NCI-H226 (cell line): ENCODE measurements at regions not wholly inside any gene's neighbourhood (a gene's known extent, or its start where the extent isn't known, plus 50 kb on each side); places are given as distances from the start of the nearest gene placed in this dataset.
A peak's percentile ranks its signal among the peaks of the same experiment; 100 is the strongest.

Experiments
- DNase-seq: peaks from one replicate; pipeline ENCODE4 v3.0.0-alpha.2; 2015

DNA sequence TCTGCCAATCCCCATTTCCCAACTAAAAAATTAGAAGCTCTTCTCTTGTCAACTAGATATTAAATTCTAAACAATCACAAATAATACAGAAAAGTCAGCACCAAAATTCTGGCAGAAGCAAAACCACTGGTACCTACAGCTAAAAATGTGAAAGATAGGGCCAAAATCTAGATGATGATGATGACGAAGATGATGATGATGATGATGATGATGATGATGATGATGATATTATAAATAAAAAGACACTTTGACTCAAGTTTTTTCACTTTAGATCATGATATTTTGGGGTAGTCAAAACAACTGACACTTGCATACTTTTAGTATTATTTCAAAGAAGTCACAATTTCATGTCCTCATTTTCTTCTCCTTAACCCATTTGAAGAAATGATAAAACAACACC is 470.1 kb upstream of the NR2F2 start:
- DNase-seq: no peak

GRCh38 chr15:95864467-95864886 is 466.0 kb upstream of the NR2F2 start:
- DNase-seq: no peak

- no peak for DNase-seq
These were observed 465.2 kb upstream of the NR2F2 start for GRCh38 chr15:95865330-95865739.

DNA sequence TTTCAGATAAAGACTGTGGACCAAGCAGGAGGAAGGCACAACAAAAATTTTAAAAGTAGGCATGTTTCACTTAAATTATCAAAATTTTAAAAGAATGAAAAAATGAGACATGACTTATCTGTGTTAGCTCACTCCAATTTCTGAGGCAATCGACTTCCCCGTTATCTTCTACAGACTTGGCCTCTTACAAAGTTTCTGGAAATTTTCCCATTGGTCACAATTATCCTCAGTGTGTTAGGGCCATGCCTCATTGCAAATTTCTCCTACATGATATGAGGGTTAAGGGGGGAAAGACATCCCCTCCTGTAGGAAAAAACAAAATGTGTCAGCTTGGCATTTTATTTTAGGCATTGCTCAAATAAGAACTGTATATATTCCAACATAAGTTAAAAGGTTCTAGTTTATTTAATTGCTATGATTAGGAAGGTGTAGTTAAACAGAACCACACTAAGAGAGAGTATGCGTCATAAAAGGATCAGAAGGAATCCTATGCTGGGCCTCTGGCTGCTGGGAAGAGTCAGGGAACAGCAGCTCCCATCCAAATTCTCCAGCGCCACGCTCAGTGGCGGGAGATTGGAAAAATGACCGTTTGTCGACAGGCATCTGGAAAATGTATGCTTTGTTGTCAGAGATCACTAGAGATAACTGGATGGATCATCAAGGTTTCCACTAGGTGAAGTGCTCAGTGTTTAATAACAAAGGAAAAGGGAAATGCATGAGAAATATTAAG is 463.6 kb upstream of the NR2F2 start:
- no peak for DNase-seq

DNA sequence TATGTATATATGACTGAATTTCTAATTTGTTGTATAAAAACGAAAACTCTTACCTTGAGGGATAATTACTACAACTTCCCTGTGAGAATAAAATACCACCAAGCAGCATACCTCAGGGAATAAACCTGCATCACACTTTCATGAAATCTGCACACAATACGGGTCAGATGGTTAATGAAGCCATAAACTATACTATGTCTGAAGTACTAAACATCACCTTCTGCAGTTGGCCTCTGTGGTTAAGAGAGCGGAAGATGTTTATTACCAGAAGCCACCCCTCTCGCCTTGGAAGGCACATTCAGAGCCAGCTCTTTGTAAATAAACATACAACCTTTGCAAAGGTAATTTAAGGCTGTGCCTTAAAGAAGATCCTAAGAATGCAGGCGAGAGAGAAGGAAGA is 462.1 kb upstream of the NR2F2 start:
- DNase-seq: no peak

DNA sequence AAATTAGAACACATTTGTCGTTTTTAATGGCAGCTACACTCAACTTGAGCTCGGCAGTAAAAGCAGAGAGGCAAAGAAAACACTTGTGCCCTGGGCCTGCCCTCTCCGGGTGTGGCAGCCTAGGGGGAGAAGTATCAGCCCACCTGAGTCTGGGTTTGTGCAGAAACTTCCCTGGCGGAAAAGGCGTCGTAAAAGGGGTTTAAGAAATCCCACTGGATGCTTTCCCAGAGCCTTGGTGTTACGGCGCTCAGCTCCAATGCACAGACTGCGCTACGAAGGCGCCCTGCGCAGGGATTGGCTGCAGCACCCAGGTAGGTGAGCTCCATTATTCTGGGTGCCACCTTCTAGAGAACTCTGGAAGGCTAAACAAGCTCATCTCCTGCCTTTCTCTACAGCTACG is 461.5 kb upstream of the NR2F2 start:
- no peak for DNase-seq

GRCh38 chr15:95869920-95870319 is 460.6 kb upstream of the NR2F2 start:
- DNase-seq: no peak

DNA sequence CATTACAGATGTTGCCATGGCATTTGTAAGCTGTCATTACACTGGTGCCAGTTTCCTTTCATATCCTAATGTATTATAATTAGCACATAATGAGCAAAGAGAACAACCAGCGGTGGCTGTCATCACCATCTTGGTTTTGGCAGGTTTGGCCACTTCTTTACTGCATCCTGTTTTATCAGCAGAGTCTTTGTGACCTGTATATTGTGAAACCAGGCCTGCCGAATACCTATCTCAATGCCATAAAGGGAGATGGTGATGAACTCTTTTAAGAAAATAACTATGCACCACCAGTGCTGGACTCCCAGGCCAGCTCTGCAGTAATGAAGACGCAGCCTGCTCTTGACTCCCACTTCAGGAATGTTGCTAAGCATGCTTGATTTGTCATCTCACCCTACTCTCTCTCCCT is 458.1 kb upstream of the NR2F2 start:
- peak; percentile 85 for DNase-seq

DNA sequence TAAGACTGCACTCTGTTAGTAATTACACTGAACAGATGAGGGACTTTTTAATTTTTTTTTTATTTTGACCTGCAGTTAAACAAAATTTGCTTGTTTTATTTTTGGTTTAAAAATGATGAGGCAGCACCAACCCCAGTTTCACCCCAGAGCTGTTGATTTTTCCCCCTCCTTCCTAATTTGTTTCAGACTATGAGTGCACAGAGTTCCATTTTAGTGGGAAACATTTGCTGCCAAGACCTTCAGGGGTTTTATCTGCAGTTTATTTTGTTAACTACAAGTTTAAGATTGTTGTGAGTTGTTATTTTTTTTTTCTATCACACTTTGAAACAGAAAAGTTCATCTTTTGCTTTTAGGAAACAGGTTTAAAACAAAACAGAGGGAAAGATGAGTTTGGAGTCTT is 455.9 kb upstream of the NR2F2 start:
- DNase-seq: no peak

DNA sequence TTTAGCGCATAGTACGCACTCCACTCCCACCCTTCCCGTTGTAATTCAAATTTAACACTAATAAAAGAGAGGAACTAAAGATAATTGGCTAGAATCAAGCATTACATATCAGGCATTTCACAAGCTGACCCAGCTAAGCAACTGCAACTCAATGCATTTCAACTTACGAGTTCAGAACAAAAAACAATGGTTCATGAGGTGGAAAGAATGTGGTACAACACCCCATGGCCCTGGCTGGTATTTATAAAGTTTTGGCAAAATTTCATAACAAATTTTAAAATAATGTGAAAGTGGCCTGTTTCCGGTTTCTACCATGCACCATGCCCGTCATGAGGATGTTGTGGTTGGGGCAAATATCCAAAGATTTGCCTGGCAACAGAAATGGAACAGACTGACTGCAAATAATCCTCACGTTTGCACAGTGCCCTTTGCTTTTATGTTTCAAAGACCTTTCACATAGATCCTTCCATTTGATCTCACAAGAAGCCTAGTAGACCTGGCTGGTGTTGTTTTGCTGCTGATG is 455.3 kb upstream of the NR2F2 start:
- peak; percentile 18 for DNase-seq

DNA sequence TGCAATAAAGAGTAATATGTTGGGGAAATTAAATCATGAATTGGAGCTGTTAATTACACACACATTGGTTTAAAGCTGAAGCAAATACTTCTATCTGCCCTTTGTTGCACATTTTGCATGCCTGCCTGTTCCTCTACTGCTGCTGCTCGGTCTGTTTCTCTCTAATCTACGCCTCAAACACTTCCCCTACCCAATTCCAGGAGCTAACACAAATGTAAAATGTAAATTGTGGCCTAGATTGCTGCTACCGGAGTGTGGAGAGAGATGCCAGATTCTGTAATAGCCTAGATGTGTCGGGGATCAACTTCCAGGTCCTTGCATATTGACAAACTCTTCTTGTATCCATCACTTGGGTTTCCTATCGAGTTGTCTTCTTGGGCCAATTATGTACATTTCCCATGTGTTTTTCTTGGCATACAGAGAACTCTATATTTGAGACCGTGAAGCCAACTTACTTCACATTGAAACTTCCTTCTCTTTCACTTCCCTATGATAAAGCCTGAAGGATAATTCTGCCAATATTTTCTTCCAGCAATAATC is 450.4 kb upstream of the NR2F2 start:
- DNase-seq: no peak

GRCh38 chr15:95880630-95881029 is 449.9 kb upstream of the NR2F2 start:
- DNase-seq: no peak

- no peak for DNase-seq
These were observed 447.4 kb upstream of the NR2F2 start for GRCh38 chr15:95883064-95883463.

DNA sequence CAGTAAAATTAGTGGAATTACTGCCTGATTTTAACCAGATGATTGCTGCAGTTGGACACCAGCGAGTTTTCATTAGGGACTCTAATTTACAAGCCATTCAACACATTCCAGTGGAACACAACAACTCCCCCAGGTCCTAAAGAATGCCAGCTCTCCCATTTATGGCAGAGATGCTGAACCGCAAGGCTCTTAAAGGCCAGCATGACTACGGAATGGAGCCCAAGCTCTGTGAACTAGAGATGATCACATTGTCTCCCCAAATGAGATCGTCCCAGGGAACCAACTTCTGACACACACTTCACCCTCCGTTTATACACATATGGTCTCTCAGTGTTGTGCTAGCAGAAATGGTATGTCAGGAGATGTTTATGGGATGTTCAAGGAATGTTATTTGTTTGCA is 446.2 kb upstream of the NR2F2 start:
- DNase-seq: no peak

DNA sequence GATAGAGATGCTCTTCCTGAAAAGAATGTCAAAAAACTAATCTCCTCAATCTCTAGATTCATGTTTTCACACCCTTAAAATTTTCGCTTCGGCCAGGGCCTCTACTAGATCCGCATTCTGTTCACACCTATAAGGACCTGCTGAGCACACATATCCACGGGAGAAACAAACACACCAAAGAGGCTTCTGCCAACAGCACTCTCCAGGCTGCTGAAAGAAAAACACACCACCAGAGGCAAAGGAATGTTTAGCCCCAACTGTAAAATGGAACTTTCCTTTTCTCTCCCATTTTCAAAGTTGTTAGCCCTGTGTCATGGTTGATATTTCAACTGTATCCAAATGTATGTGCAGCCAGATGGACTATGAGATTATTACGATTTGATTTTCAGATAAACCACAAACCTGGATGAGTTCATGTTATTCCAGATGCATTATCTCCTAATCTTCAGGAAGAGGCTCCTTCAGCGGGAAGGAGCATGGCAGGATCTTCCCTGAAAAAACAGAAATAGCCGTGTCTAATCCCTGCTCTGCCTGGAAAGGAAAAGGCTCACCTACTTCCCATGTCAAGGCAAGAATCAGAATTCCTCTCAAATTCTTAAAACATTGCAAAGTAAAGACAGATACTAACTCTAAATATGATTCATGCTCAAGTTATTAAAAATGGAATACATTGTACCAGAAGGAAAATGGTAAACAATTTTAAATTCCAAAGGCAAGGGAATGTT is 442.7 kb upstream of the NR2F2 start:
- DNase-seq: peak; percentile 43

DNA sequence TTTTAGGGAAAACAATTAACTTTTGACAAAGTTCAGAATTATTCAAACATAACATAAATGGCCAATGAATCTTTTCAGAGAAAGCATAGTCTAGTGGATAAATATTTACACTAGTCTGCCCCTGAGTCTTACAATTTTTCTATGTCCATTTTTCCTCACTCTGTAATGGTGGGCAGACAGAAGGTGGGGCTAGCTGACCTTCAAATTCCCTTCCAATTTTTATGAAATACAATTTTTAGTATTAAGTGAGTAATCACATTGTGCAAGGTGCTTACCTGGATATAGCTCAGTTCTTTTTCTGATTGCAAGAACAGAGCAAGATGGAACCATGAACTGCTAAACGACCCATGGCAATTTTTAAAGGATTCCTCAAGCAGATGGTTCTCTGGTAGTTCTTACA is 441.7 kb upstream of the NR2F2 start:
- DNase-seq: no peak

- no peak for DNase-seq
These were observed 436.0 kb upstream of the NR2F2 start for GRCh38 chr15:95894407-95894956.

GRCh38 chr15:95895508-95895907 is 435.0 kb upstream of the NR2F2 start:
- no peak for DNase-seq

- peak; percentile 80 for DNase-seq
These were observed 432.8 kb upstream of the NR2F2 start for GRCh38 chr15:95897651-95898050.

DNA sequence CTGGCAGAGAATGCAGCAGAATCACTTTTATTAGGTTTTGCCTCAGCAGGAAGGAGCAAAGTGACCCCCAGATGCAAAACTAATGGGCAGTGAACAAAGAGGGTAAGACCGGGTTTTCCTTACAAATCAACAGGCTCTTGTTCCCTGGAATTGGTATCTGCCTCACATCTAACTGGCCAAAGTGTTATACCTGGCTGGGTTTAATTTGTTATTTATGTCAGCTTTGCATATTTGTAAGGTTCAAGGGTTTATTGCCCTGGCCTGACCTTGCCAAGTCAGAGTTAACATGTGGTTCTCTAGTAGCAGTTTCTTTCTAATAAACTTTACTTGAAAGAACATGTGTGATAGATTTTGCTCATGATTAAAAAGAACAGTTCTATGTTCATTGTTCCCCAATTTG is 431.7 kb upstream of the NR2F2 start:
- no peak for DNase-seq

- DNase-seq: no peak
These were observed 429.2 kb upstream of the NR2F2 start for GRCh38 chr15:95901271-95901670.

- no peak for DNase-seq
These were observed 427.9 kb upstream of the NR2F2 start for GRCh38 chr15:95902606-95903005.

GRCh38 chr15:95903352-95903751 is 427.1 kb upstream of the NR2F2 start:
- no peak for DNase-seq
